ENCODE measurements at regions not wholly inside any gene's neighbourhood (a gene's known extent, or its start where the extent isn't known, plus 50 kb on each side); places are given as distances from the start of the nearest gene placed in this dataset.

DNA sequence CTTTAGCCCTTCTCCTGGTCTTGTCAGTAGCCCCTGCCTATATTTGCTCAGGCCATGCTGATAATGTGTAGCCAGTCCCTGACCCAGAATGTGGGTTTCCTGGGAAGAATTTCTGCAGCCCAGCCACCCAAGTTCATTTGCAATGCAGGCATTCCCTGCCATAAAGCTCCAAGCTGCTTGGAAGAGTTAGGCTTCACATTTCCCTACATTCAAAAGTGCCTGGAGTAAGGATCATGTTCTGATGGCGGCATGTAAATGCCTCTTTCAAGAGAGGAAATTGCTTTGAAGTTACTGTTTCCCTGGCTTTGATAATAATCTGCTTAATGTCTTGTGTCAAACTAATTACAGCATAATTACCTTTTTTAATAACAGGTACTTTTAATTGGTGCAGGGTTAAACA lies 266.1 kb downstream of the MIAT start:
- no peak for TF ChIP-seq POLR2A (IDR thresholded peaks at IDR 0.05)
- no peak for TF ChIP-seq EP300 (IDR thresholded peaks at IDR 0.05)

DNA sequence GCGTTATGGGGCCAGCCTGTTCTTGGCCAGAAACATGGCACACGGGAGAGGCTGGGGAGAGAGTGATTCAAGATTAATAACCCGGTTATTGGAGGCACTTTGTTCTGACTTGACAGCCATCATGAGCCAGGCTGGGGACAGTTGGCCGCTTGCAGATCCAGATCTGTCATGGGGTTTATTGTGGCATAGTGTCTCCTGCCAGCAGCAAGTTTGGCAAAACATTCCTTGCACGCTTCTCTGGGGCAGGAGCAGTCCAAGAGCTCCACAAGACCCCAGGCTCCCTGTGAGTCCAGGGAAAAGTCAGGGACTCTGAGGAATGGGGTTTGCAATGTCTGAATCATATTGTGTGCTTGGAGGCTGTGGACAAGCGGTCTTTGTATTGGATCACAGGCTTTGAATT lies 270.4 kb downstream of the MIAT start:
- no peaks in the 10 kb centered on the region for H3K4me1 ChIP-seq
- intact Hi-C loops (cut with DNase I; ENCODE audit: low total_unique reads): no loop called here
- no peaks in the 10 kb centered on the region for H3K9me3 ChIP-seq
- no peaks in the 10 kb centered on the region for H3K27me3 ChIP-seq
- 45 to 69% (median 55%) methylated on average over 5 to 6 of the region's 6 CpGs for WGBS, 5 donors
- no peaks in the 10 kb centered on the region for H3K36me3 ChIP-seq
- no peak for DNase-seq
- TF ChIP-seq POLR2A (IDR thresholded peaks at IDR 0.05): no peak
- no peak for TF ChIP-seq CTCF (IDR thresholded peaks at IDR 0.05)
- TF ChIP-seq POLR2AphosphoS5 (IDR thresholded peaks at IDR 0.05): no peak
- TF ChIP-seq EP300 (IDR thresholded peaks at IDR 0.05): no peak
- no peak overlapping the region for H3K27ac ChIP-seq
- H3K4me3 ChIP-seq: no peak overlapping the region

More for the DNA sequence above, 266.1 kb downstream of the MIAT start:
- Histone ChIP-seq H3K4me3 (no peak overlapping the region), H3K27me3 (no peaks in the 10 kb centered on the region), H3K27ac (no peak overlapping the region), H3K9me3 (no peaks in the 10 kb centered on the region), H3K4me1 (no peaks in the 10 kb centered on the region), H3K36me3 (no peaks in the 10 kb centered on the region)
- DNase-seq: no peak
- WGBS, 5 donors: 9 to 50% (median 32%) methylated on average over 1 of the region's 1 CpG
- intact Hi-C loops (cut with DNase I; ENCODE audit: low total_unique reads): no loop called here

- DNase-seq: no peak
- Histone ChIP-seq H3K9me3 (no peaks in the 10 kb centered on the region), H3K4me1 (no peaks in the 10 kb centered on the region), H3K4me3 (no peak overlapping the region), H3K36me3 (no peaks in the 10 kb centered on the region), H3K27me3 (peaks cover 0 to 7% (median 0%) of the 10 kb centered on the region in 3 donors), H3K27ac (no peak overlapping the region)
- intact Hi-C loops (cut with DNase I; ENCODE audit: low total_unique reads): no loop called here
- 88 to 93% (median 90%) methylated on average over 2 to 3 of the region's 3 CpGs for WGBS, 5 donors
- TF ChIP-seq POLR2A (IDR thresholded peaks at IDR 0.05) (no peak), CTCF (IDR thresholded peaks at IDR 0.05) (no peak), POLR2AphosphoS5 (IDR thresholded peaks at IDR 0.05) (no peak), EP300 (IDR thresholded peaks at IDR 0.05) (no peak)
These were observed 274.1 kb downstream of the MIAT start for GRCh38 chr22:26931471-26931870.

- H3K4me1 ChIP-seq: no peaks in the 10 kb centered on the region
- DNase-seq: no peak
- WGBS, 5 donors: 80 to 87% (median 83%) methylated on average over 8 of the region's 8 CpGs
- H3K4me3 ChIP-seq: no peak overlapping the region
- H3K27ac ChIP-seq: no peak overlapping the region
- intact Hi-C loops (cut with DNase I; ENCODE audit: low total_unique reads): no loop called here
- no peak for TF ChIP-seq POLR2A (IDR thresholded peaks at IDR 0.05)
- no peak for TF ChIP-seq POLR2AphosphoS5 (IDR thresholded peaks at IDR 0.05)
- no peak for TF ChIP-seq EP300 (IDR thresholded peaks at IDR 0.05)
- TF ChIP-seq CTCF (IDR thresholded peaks at IDR 0.05): no peak
- H3K36me3 ChIP-seq: no peaks in the 10 kb centered on the region
- H3K9me3 ChIP-seq: peaks cover 0 to 3% (median 0%) of the 10 kb centered on the region in 4 donors
- peaks cover 0 to 7% (median 0%) of the 10 kb centered on the region in 3 donors for H3K27me3 ChIP-seq
These were observed 275.8 kb downstream of the MIAT start for GRCh38 chr22:26933105-26933590.

- H3K4me3 ChIP-seq: no peak overlapping the region
- intact Hi-C loops (cut with DNase I; ENCODE audit: low total_unique reads): no loop called here
- no peaks in the 10 kb centered on the region for H3K36me3 ChIP-seq
- H3K9me3 ChIP-seq: peaks cover 0 to 3% (median 0%) of the 10 kb centered on the region in 4 donors
- WGBS, 5 donors: 83 to 91% (median 87%) methylated on average over 5 of the region's 5 CpGs
- no peak for TF ChIP-seq EP300 (IDR thresholded peaks at IDR 0.05)
- no peak for TF ChIP-seq POLR2A (IDR thresholded peaks at IDR 0.05)
- no peak for TF ChIP-seq POLR2AphosphoS5 (IDR thresholded peaks at IDR 0.05)
- no peak for TF ChIP-seq CTCF (IDR thresholded peaks at IDR 0.05)
- H3K27ac ChIP-seq: no peak overlapping the region
- H3K4me1 ChIP-seq: peaks cover 0 to under 1% (median 0%) of the 10 kb centered on the region in 4 donors
- DNase-seq: no peak
- H3K27me3 ChIP-seq: peaks cover 0 to 7% (median 0%) of the 10 kb centered on the region in 3 donors
These were observed 279.8 kb downstream of the MIAT start for GRCh38 chr22:26937213-26937612.

Data from stomach (tissue), 8 donors.